ENCODE measurements at regions not wholly inside any gene's neighbourhood (a gene's known extent, or its start where the extent isn't known, plus 50 kb on each side); places are given as distances from the start of the nearest gene placed in this dataset.
A peak's percentile ranks its signal among the peaks of the same experiment; 100 is the strongest.

- no peak for DNase-seq
Observed at GRCh38 chr2:129439406-129440302, 539.8 kb upstream of the RAB6C start.

- DNase-seq, result no peak
Observed at GRCh38 chr2:129441610-129442009, 537.9 kb upstream of the RAB6C start.

GRCh38 chr2:129443235-129443864 is 536.1 kb upstream of the RAB6C start:
- DNase-seq, result no peak

DNA sequence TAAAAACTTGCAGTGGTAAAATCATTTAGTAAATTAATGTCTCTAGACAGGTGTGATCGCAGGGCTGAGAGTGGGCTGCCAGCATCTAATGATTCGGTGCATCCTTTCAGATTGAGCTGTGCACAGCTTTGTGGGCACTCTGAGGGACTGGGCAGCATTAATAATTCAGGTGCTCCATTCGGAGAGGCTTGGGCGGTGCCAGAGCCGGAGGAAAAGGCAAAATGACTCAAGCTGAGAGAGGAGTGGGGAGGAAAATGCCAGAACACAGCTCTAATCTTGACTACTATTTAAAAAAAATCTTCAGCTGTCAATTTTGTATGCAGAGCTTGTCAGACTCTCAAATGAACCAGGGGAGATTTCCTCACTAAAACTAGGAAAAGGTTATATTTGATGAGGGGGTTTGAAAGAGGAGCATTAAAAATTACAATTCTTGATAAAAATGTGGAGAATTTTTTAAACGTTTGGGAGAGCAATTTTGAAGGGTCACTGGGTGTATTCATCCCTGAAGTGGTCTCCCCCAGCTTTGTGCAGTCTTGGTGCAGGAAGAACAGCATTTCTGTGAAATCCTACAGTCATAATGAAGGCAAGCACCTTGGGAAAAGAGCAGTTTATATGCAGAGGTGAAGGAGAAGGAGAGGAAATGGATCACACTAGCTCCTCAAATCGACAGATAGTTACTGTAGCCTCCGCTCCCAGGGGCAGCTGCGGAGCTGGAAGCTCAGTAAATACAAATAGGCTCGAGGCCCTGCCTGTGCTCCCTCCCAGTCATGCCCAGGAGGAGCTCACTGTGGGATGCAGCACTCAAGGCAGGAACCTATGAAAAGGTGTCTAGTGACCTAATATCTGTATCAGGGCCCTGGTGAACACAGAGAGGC is 535.4 kb upstream of the RAB6C start:
- DNase-seq, result no peak

- DNase-seq, result no peak
Observed at GRCh38 chr2:129444751-129445150, 534.7 kb upstream of the RAB6C start.

DNA sequence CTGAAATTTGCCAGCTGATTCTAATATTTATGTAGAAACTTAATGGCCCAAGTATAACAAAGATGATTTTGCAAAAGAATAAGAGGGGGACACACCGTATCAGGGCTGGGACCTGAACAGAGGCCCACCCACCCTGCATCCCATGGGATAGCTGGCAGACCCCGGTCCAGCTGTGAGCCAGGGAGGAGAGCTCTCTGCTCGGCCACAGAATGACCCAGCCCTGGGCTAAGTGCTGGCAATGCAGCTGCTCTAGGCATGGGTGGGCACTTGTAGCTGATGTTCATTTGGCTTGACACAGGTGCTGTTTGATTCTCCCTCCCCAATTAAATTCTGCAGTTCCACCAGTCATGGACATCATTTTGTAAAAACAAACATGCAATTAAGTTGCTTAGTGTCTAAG is 522.8 kb upstream of the RAB6C start:
- DNase-seq, result no peak

DNA sequence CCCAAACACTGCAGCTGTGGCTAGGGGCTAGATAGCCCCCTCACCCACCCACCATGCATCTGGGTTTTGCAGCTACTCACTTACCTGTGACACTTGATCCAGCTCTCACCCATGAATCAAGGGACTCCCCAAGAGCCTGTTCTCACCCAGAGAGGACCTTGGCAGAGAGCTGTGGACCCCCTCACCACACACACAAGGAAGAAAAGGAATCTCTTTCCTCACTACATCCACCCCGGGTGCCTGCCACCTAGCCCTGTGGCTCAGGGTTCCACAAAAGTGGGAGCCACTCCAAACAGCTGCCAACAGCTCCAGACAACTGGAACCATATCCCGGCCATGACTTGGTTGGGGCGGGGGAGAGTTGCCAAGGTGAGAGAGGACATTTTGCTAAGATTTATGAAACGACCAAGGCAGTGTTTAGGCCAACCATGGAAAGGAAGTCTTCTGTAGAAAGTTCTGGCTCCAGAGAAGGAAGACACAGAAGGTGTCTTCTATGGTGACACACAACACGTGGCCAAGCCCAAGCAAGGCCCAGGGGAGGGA is 522.1 kb upstream of the RAB6C start:
- no peak for DNase-seq

DNA sequence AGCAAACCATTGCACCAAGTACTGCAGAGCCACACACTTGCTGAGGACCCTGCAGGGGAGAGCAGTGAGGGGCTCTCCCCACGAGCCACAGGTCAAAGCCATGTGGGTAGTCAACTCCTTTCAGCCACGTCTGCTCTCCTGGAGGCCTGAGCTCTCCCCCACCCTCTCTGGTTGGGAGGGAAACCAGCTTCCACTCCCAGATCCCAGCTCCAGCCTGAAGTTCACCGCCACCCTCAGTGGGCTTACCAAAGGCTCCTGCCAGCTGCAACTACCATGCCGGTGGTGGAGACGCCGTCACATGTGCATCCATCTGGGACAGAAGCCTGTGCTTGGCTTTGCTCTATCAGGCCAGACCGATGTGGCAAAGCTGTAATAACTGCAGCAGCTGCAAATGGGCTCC is 521.5 kb upstream of the RAB6C start:
- DNase-seq, result no peak

- no peak for DNase-seq
Observed at GRCh38 chr2:129458436-129458835, 521.0 kb upstream of the RAB6C start.

DNA sequence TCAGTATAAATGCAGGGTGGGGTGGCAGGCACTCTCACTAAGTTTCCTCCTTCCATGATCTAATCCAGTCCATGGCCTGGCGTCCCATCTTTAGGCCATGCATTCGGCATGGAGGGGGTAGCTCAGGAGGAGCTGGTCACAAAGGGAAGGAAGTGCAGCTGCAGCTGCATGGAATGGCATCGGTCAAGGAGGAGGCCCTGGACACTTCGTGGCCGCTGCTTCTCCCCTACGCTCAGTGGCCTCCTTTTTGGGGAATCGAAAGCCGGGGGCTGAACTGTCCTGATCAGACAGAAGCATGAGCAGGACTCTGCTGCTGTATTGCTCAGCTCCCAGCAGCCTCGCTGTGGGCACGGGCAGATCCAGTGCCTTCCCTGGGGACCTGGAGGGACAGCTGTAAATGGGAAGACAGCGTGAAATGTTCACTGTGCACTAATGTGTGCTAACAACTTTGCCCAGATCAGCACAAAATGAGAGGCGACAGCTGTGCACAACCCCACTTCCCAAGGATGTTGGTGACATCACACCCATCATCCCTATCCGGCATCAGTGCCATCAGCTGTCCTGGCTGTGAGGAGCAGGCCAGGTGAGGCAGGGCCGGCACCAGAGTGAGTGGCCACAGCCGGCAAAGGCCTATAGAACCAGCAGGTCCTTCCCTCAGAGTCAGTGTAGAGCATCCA is 520.1 kb upstream of the RAB6C start:
- no peak for DNase-seq

- no peak for DNase-seq
Observed at GRCh38 chr2:129459881-129460280, 519.6 kb upstream of the RAB6C start.

DNA sequence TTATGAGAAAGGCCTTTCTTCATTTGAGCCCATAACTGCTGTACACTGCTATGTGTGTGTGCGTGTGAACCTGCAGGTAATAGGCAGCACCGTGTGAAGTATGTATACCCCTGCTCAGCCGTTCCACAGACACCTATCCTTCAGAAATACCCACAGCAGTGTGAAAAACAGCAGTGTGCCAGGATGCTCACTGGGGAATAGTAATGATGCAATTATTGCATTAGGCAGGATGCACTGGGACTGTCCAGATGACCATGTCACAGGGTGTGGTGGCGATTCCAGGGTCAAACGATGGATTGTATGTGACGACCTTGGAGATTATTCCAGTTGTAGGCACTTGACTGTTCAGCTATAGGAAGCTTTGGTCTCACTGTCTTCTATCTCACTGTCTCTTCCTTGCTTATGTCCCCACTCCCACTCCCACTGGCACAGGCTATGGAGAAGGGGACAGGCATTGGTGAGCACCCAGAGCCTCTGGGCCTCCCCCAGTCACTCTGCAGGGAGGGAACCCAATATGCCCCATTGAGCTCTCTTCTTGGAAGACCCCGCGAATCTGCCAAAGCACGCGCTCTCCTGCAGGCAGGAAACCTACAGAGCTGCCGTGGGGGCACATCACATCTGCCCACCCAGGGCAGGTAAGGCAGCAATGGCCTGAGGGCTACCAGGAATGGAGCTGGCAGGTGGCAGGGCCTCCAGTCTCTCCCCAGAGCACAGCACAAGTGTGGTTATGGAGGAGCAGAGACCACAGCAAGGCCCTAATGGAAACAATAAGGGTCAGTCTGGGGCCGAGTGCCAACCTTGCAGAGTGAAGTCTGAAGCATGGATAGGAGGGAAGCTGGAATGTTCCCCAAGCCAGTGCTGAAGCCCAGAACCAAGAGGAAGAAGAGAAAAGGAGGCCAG is 518.9 kb upstream of the RAB6C start:
- DNase-seq, result no peak

- no peak for DNase-seq
Observed at GRCh38 chr2:129462349-129462748, 517.1 kb upstream of the RAB6C start.

GRCh38 chr2:129462967-129463366 is 516.5 kb upstream of the RAB6C start:
- DNase-seq, result no peak

GRCh38 chr2:129464036-129464435 is 515.4 kb upstream of the RAB6C start:
- DNase-seq, result peak; percentile 1

GRCh38 chr2:129464631-129465030 is 514.8 kb upstream of the RAB6C start:
- no peak for DNase-seq

- DNase-seq, result no peak
Observed at GRCh38 chr2:129465045-129465444, 514.4 kb upstream of the RAB6C start.

DNA sequence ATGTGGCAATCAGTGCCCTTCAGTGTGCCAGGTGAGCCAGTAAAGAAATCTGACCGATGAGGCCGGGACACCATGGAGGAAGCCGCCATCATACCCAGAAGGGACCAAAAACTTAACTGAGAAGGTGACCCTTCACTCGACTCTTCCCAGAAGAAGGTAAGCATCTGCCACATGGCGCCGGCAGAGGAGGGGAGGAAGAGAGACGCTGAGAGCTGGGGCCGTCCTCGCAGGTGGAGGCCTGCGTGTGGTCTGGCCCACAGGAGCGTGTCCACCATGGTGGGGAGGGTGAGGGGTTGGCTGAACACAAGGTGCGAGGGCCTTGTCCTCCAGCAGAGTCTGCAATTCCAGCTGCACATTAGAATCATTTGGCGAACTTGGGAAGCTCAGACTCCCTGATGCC is 513.1 kb upstream of the RAB6C start:
- DNase-seq, result no peak

GRCh38 chr2:129467012-129467779 is 512.3 kb upstream of the RAB6C start:
- no peak for DNase-seq

- DNase-seq, result no peak
Observed at GRCh38 chr2:129467941-129468340, 511.5 kb upstream of the RAB6C start.

DNA sequence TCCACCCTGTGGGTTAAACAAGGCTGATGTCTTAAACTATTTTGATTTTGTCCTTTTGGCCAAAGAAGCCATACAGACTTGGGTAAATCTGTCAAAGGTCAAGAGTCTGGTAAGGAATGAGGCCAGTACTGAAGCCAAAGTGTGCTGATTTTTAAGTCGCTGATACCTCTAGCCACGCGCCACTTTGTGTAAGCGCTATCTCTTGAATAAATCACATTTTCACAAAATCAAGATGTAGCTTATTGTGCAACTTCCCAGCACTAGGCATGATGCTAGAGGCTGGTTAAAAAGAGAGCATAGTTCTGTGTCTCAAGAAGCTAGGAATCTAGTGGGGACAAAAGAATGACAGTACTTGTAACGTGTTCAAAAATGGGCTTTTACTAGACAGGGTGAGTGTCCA is 510.6 kb upstream of the RAB6C start:
- DNase-seq, result no peak
